ENCODE measurements at regions not wholly inside any gene's neighbourhood (a gene's known extent, or its start where the extent isn't known, plus 50 kb on each side); places are given as distances from the start of the nearest gene placed in this dataset.

- H4K20me1 ChIP-seq (ENCODE audit: insufficient read depth) = no peaks in the 10 kb centered on the region
- no peak overlapping the region for H3K4me2 ChIP-seq (ENCODE audit: unreplicated experiment)
- no peaks in the 10 kb centered on the region for H3K36me3 ChIP-seq (ENCODE audit: low read depth)
- no peaks in the 10 kb centered on the region for H3F3A ChIP-seq (ENCODE audit: insufficient read depth)
- no peak overlapping the region for H2AFZ ChIP-seq
- H3K9ac ChIP-seq = no peak overlapping the region
- no peak for TF ChIP-seq EZH2phosphoT487 (IDR thresholded peaks at IDR 0.05; ENCODE audit: insufficient read depth, low read depth)
- no peak for TF ChIP-seq EZH2 (IDR thresholded peaks at IDR 0.05; ENCODE audit: insufficient read depth, poor library complexity, severe bottlenecking)
- no peaks in the 10 kb centered on the region for H3K9me3 ChIP-seq (ENCODE audit: low read depth)
- H3K27me3 ChIP-seq (replicated peaks; ENCODE audit: insufficient read depth) = peaks cover 7% of the 10 kb centered on the region; the same call in 1 of the 2 replicates
- no peaks in the 10 kb centered on the region for H3K9me2 ChIP-seq (ENCODE audit: insufficient read depth)
- no peak for DNase-seq
- 60 to 63% methylated on average over 3 of the region's 3 CpGs for WGBS, 2 experiments (ENCODE audit: low coverage in 1 of 2, low lambda C conversion rate in 2 of 2, missing lambda C conversion rate in 2 of 2)
- H3K4me3 ChIP-seq = no peak overlapping the region
- no peaks in the 10 kb centered on the region for H3K79me2 ChIP-seq (ENCODE audit: insufficient read depth)
- H3K27ac ChIP-seq = no peak overlapping the region
- H3K4me1 ChIP-seq (ENCODE audit: insufficient read depth) = no peaks in the 10 kb centered on the region
- in situ Hi-C loops (cut with MboI) = no loop called here
Measured at GRCh38 chr4:145427991-145428390, 53.7 kb upstream of the SMAD1 start.

- no peaks in the 10 kb centered on the region for H3K4me1 ChIP-seq (ENCODE audit: insufficient read depth)
- 25 to 28% methylated on average over 2 of the region's 2 CpGs for WGBS, 2 experiments (ENCODE audit: low coverage in 1 of 2, low lambda C conversion rate in 2 of 2, missing lambda C conversion rate in 2 of 2)
- in situ Hi-C loops (cut with MboI) = no loop called here
- TF ChIP-seq EZH2 (IDR thresholded peaks at IDR 0.05; ENCODE audit: insufficient read depth, poor library complexity, severe bottlenecking) (no peak), EZH2phosphoT487 (IDR thresholded peaks at IDR 0.05; ENCODE audit: insufficient read depth, low read depth) (no peak)
- no peak overlapping the region for H3K4me3 ChIP-seq
- H3K36me3 ChIP-seq (ENCODE audit: low read depth) = no peaks in the 10 kb centered on the region
- H3K9me2 ChIP-seq (ENCODE audit: insufficient read depth) = no peaks in the 10 kb centered on the region
- H2AFZ ChIP-seq = no peak overlapping the region
- H3K27ac ChIP-seq = no peak overlapping the region
- no peak for DNase-seq
- H3K4me2 ChIP-seq (ENCODE audit: unreplicated experiment) = no peak overlapping the region
- no peaks in the 10 kb centered on the region for H4K20me1 ChIP-seq (ENCODE audit: insufficient read depth)
- H3K9me3 ChIP-seq (ENCODE audit: low read depth) = no peaks in the 10 kb centered on the region
- peaks cover 7% of the 10 kb centered on the region; the same call in 1 of the 2 replicates for H3K27me3 ChIP-seq (replicated peaks; ENCODE audit: insufficient read depth)
- H3K9ac ChIP-seq = no peak overlapping the region
- no peaks in the 10 kb centered on the region for H3K79me2 ChIP-seq (ENCODE audit: insufficient read depth)
- H3F3A ChIP-seq (ENCODE audit: insufficient read depth) = no peaks in the 10 kb centered on the region
Measured at GRCh38 chr4:145427221-145427620, 54.4 kb upstream of the SMAD1 start.

- Histone ChIP-seq H3K9me2 (ENCODE audit: insufficient read depth) (no peaks in the 10 kb centered on the region), H3K4me2 (ENCODE audit: unreplicated experiment) (no peak overlapping the region), H3K4me1 (ENCODE audit: insufficient read depth) (no peaks in the 10 kb centered on the region), H3K9ac (no peak overlapping the region), H3K9me3 (ENCODE audit: low read depth) (no peaks in the 10 kb centered on the region), H3K79me2 (ENCODE audit: insufficient read depth) (no peaks in the 10 kb centered on the region), H3K4me3 (no peak overlapping the region), H2AFZ (no peak overlapping the region), H4K20me1 (ENCODE audit: insufficient read depth) (no peaks in the 10 kb centered on the region), H3K27ac (no peak overlapping the region), H3F3A (ENCODE audit: insufficient read depth) (no peaks in the 10 kb centered on the region), H3K36me3 (ENCODE audit: low read depth) (no peaks in the 10 kb centered on the region), H3K27me3 (replicated peaks; ENCODE audit: insufficient read depth) (no peaks in the 10 kb centered on the region)
- 63 to 64% methylated on average over 5 of the region's 5 CpGs for WGBS, 2 experiments (ENCODE audit: low coverage in 1 of 2, low lambda C conversion rate in 2 of 2, missing lambda C conversion rate in 2 of 2)
- peak; percentile 9 for DNase-seq
- in situ Hi-C loops (cut with MboI) = no loop called here
- TF ChIP-seq EZH2phosphoT487 (IDR thresholded peaks at IDR 0.05; ENCODE audit: insufficient read depth, low read depth) (no peak), EZH2 (IDR thresholded peaks at IDR 0.05; ENCODE audit: insufficient read depth, poor library complexity, severe bottlenecking) (no peak)
Measured at GRCh38 chr4:145423017-145423708, 58.5 kb upstream of the SMAD1 start.

GRCh38 chr4:145420595-145421214 is 60.9 kb upstream of the SMAD1 start:
- no peaks in the 10 kb centered on the region for H3K79me2 ChIP-seq (ENCODE audit: insufficient read depth)

More at GRCh38 chr4:145420595-145421214, 60.9 kb upstream of the SMAD1 start:
- H2AFZ ChIP-seq = no peak overlapping the region
- 0 out of 2 replicates have a peak, but pooled peaks cover 4% of the 10 kb centered on the region for H3K27me3 ChIP-seq (replicated peaks; ENCODE audit: insufficient read depth)
- H3K4me1 ChIP-seq (ENCODE audit: insufficient read depth) = no peaks in the 10 kb centered on the region
- no peak overlapping the region for H3K4me2 ChIP-seq (ENCODE audit: unreplicated experiment)
- H3F3A ChIP-seq (ENCODE audit: insufficient read depth) = no peaks in the 10 kb centered on the region
- no peaks in the 10 kb centered on the region for H3K36me3 ChIP-seq (ENCODE audit: low read depth)
- H4K20me1 ChIP-seq (ENCODE audit: insufficient read depth) = no peaks in the 10 kb centered on the region
- TF ChIP-seq EZH2phosphoT487 (IDR thresholded peaks at IDR 0.05; ENCODE audit: insufficient read depth, low read depth) (no peak), EZH2 (IDR thresholded peaks at IDR 0.05; ENCODE audit: insufficient read depth, poor library complexity, severe bottlenecking) (no peak)
- no peak overlapping the region for H3K4me3 ChIP-seq
- no peak for DNase-seq
- WGBS, 2 experiments (ENCODE audit: low coverage in 1 of 2, low lambda C conversion rate in 2 of 2, missing lambda C conversion rate in 2 of 2) = 54 to 64% methylated on average over 2 of the region's 2 CpGs
- H3K9me2 ChIP-seq (ENCODE audit: insufficient read depth) = no peaks in the 10 kb centered on the region
- no peaks in the 10 kb centered on the region for H3K9me3 ChIP-seq (ENCODE audit: low read depth)
- no peak overlapping the region for H3K27ac ChIP-seq
- in situ Hi-C loops (cut with MboI) = no loop called here
- no peak overlapping the region for H3K9ac ChIP-seq

Data from GM23248 (cell line).